AG10803 (cell line): ENCODE measurements at regions not wholly inside any gene's neighbourhood (a gene's known extent, or its start where the extent isn't known, plus 50 kb on each side); places are given as distances from the start of the nearest gene placed in this dataset.

Source experiments
- DNase-seq: peaks from one replicate; pipeline ENCODE4 v3.0.0; 2010; ENCODE audit warnings: low read depth
- H3K4me3 ChIP-seq: 2 replicates; pipeline ENCODE4 v1.5.1; 2011; ENCODE audit warnings: mild to moderate bottlenecking, low read length, control low read depth
- TF ChIP-seq, protein P1 (sequence below): conservative IDR thresholded peaks from 2 replicates; pipeline ENCODE4 v1.5.1; 2011; ENCODE audit warnings: mild to moderate bottlenecking, low read length, control low read depth, inconsistent platforms

DNA sequence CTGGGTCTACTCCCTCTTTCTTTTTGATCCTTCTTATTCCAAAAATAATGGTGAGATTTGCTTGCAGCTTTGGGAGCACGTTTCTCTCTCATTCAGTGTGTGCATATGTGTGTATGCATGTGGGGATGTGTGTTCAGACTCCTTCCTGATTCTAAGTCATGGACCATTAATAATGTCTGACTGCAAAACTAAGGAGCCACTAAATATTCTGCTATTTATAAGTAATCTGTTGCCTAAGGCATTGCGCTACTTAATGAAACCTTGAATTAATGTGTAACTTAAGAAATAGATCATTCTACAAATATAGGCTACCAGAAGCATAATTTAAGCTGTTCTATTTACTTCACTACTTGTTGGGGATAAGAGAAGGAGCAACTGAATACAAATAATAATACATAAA, 182.1 kb downstream of the TFCP2L1 start:
- TF ChIP-seq, protein P1, sequence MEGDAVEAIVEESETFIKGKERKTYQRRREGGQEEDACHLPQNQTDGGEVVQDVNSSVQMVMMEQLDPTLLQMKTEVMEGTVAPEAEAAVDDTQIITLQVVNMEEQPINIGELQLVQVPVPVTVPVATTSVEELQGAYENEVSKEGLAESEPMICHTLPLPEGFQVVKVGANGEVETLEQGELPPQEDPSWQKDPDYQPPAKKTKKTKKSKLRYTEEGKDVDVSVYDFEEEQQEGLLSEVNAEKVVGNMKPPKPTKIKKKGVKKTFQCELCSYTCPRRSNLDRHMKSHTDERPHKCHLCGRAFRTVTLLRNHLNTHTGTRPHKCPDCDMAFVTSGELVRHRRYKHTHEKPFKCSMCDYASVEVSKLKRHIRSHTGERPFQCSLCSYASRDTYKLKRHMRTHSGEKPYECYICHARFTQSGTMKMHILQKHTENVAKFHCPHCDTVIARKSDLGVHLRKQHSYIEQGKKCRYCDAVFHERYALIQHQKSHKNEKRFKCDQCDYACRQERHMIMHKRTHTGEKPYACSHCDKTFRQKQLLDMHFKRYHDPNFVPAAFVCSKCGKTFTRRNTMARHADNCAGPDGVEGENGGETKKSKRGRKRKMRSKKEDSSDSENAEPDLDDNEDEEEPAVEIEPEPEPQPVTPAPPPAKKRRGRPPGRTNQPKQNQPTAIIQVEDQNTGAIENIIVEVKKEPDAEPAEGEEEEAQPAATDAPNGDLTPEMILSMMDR = no peak
- DNase-seq = no peak
- no peak overlapping the region for H3K4me3 ChIP-seq

DNA sequence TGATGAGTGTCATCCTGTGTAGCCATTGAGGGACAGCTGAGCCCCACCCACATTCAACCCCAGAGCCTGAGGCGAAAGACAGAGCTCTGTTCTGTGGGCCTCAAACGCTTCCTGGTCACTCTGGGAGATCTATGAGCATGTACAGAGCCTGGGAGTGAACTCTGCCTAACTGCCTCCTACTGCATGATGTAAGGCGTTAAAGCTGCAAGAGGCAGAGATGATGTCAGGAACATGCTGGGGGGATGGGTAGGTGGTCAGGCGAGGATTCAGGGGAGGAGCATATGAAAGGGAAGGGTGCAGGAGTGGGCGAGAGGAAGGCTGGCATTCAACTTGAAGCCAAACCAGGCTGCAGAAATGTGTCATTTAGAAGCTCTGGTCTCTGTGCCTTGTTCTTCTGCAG, 181.0 kb downstream of the TFCP2L1 start:
- no peak overlapping the region for H3K4me3 ChIP-seq
- no peak for DNase-seq
- TF ChIP-seq, protein P1 = no peak

DNA sequence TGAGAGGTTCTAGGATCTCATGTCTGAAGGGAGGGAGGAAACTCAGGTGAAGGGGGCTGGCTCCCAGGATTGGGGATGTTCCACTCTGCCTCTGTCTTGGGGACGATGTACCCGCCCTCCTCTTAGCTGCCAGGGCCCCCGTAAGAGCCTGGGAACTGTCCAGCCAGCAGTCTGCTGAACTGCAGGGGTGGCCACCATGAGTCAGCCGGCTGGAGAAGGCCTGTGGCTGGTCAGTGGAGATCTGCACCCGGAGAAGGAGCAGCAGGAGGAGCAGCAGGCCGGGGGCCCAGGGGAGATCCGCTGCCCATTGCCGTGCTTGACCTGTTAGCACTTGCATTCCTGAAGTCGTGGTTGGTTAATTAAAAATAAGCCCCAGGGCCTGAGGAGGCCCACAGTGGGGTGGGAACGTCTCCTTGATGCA, 180.3 kb downstream of the TFCP2L1 start:
- TF ChIP-seq, protein P1 = no peak
- H3K4me3 ChIP-seq = no peak overlapping the region
- DNase-seq = no peak

DNA sequence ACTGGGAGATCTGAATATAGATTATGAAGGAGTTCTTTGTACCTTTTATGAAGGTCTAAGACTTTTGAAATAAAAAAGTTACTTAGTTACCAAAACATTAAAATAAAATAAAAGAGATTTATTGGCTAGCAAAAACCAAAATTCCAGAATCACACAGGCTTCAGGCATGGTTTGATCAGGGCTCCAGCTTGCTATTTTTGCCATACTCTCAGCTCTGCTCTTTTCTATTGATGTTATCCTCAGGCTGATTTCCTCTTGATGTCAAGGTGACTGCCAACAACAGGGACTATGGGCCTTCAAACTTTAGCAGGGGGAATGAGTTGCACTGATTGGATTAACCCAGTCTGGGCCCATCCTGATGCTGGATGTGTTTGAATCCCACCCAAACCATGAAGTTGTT, 174.1 kb downstream of the TFCP2L1 start:
- TF ChIP-seq, protein P1 = no peak
- no peak overlapping the region for H3K4me3 ChIP-seq
- DNase-seq = no peak

DNA sequence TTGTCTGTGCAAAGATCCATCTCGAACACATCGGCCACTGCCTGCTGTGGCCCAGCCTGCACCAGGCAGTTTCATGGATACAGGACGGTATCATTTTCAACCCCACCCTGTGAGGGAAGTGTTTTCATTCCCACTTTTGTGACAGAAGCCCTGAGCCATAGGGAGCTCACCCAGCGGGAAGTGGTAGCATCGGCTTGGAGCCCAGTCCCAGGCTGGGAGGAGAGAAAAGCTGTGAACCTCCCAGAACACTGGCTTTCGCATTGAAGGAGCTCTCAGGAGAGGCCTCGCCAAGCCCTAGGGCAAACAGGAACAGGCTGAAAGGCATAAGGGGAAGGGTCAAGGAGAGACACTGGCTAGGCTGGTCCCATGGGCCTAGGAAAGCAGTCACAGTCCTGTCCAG, 166.1 kb downstream of the TFCP2L1 start:
- no peak overlapping the region for H3K4me3 ChIP-seq
- TF ChIP-seq, protein P1 = no peak
- no peak for DNase-seq

DNA sequence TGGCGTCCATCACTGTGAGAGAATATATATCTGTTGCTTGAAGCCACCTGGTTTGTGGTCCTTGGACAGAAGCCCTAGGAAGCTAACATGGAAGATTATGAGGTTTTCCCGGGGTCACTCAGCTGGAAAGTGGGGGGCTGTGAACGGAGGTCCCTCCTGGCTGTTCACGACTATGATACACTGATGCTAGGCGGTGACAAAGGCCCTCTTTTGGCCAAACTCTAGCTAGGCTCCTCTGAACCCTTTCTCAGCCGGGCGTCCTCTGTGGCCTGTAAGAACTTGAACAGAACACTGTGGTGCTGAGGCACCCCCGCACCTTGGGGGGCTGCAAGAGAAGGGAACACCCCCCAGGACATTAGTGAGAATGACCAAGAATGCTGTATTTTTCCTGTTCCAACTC, 164.6 kb downstream of the TFCP2L1 start:
- TF ChIP-seq, protein P1 = no peak
- no peak for DNase-seq
- H3K4me3 ChIP-seq = no peak overlapping the region

DNA sequence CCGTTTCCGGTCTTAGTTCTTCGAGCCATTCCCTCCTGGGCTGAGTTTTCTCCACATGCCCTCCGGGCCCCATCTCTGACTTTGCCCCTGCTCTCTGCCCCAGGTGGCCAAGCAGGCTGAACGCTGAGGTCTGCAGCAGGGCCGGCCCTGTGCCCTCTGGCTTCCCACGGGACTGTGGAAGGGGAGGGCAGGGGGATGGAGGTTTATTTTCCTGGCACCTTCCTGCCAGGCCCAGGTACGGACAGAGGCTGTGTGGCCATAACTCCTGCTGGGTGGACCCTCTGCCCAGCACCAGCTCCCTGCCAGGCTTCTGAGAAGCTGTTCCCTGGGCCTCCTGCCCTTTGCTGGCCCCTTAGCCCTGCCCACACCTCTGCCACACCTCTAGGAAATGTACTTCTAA, 164.0 kb downstream of the TFCP2L1 start:
- TF ChIP-seq, protein P1 = no peak
- no peak overlapping the region for H3K4me3 ChIP-seq
- no peak for DNase-seq
